HG03066 (cell line): ENCODE measurements at regions not wholly inside any gene's neighbourhood (a gene's known extent, or its start where the extent isn't known, plus 50 kb on each side); places are given as distances from the start of the nearest gene placed in this dataset.

ENCODE experiments used
- ATAC-seq: cut with Tn5 transposase; IDR thresholded peaks from one replicate; pipeline ENCODE4 v1.9.1; 2021; ENCODE audit warnings: low read depth; ENCODE audit not compliant: unreplicated experiment

DNA sequence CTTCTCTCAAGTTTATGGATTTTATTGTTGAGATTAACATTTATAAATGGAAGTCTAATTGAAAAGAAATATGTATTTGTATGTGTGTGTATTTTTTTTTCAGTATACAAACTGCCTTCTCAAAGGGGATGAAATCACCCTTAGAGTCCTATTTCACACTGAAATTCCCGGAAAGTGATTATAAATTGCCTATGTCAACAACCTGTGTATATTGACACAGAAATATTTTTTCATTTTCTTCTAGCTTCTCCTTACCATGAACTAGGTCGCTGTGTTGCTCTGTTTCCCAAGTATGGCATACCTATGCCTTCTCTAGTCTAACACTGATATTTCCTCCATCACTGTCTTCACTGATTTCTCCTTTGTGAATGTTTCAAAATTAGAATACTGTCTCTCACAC lies 444.0 kb upstream of the AZI2 start:
- ATAC-seq = no peak

DNA sequence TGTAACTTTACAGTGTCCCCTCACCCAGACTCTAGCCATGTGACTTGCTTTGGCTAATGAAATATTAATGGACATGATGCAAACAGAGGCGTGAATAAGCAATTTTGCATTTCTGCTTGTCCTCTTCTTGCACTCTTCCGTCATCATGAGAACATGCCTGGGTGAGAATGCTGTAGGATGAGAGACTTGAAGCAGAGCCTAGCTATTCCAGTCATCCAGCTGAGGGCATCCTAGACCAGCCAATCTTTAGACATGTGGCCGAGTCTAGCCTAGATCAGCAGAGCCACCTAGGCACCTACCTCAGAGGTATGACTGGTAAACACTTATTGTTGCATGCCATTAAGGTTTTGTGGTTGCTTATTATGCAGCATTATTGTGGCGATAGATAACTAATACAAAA lies 450.5 kb upstream of the AZI2 start:
- no peak for ATAC-seq

DNA sequence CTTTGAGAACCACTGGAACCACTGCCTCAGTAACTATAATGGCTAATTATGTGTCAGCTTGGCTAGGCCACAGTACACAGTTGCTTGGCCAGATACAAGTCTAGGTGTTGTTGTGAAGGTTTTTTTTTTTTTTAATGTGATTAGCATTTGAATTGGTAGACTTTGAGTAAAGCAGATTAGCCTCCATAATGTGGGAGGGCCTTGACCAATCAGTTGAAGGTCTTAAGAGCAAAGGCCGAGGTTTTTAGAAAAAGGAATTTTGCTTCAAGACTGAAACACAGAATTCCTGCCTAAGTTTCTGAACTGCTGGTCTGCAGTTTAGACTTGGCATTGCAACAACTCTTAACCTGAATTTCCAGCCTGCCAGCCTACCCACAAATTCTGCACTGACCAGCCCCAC lies 451.6 kb upstream of the AZI2 start:
- no peak for ATAC-seq

DNA sequence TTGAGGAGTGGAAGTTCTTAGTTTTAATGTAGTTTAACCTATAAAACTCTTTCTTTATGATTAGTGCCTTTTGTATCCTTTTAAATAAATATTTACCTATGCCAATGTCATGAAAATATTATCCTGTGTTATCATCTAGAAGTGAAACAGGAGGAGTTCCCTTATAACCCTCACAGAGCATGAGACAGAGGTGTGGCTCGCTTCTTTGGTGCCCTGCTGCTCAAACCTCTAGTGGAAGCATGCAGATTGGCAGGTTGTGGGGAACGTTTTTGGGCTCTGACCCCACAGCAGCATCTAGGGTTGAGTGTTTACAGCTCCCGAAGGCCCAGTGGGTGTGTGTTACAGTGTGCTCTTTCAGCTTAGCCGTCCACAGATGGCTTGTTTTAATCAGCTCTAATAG lies 459.4 kb upstream of the AZI2 start:
- ATAC-seq = no peak

DNA sequence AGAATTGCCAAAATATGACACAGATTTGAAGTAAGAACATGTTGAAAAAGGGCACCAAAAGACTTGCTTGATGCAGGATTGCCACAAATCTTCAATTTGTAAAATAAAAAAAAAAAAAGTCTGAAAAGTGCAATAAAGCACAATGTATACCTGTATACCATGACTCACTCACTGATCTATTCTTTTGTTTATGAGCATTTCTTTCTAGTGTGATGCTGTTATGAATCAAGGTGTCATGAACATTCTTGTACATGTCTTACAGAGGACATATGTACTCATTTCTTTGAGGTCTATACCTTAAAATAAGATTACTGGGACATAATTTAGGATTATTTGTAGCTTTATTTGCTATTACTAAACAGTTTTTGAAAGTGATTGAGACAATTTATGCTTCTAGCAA lies 464.9 kb upstream of the RBMS3 start:
- no peak for ATAC-seq

DNA sequence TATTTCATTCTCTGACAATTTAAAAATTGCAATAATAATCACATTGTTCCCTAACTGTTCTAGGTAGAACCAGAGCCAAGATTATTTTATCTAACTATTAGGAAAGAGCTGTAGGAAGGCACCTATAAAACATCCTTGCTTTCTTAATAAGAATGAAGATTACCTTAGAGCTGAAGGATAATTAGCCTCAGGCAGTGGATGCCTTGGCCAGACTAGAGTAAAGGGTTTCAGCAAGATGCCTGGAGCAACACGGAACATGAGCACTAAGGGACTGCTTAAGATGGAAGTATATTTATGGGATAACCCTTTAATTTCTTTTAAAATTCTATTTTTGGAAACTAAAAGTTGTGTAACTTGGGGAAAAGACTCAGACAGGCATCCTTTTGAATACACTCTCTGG lies 456.6 kb upstream of the RBMS3 start:
- ATAC-seq = no peak

DNA sequence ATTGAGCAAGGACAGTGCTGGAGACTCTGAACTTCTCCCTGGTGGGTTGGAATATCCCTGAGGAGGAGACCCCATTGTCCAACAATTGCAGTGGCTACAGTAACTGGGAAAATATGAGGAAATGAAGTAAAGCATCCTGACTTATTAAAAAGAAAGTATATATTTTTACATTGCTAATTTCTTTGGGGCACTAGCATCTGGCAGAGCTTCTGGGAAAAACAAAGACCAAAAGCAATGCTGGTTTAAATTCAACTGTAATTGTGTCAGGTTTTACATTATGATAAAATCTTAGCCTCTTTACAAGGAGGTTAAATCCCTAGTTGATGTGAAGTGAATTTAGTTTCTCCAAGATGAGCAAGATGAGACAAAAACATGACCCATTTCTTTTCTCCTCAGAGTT lies 454.0 kb upstream of the RBMS3 start:
- no peak for ATAC-seq

DNA sequence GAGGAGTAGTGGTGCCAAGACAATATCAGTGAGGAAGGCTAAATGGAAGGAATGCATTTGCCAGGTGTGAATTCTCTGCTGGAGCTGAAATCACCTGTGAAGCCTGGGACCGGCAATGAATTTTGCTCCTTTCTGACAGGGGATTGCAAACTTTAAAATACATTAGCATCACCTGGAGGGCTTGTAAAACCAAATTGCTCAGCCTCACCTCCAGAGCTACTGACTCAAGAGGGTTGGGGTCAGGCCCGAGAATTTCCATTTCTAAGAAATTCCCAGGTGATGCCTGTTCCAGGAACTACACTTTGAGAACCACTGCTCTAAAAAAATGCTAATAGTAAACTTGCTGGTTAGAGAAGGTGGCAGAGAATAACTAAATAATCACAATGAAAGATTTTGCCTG lies 445.6 kb upstream of the RBMS3 start:
- no peak for ATAC-seq

DNA sequence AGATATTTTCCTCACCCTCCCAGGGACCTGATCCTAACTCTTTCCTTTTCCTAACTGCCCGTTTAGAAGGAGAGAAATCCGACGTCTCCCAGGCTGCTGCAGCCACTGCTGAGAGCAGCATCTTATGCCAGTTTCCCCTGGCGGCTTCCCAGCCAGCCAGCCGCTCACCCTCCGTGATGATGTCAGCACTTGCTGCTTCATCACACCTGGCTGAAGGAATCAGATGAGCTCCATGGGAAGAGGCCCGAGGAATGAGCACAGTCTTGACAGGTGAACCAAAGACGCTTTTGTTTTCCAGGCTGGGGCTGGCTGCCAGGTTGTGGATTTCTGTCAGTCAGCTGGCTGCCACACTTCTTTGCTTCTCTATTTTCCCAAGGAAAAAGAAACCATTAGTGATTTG lies 445.1 kb upstream of the RBMS3 start:
- ATAC-seq = no peak

DNA sequence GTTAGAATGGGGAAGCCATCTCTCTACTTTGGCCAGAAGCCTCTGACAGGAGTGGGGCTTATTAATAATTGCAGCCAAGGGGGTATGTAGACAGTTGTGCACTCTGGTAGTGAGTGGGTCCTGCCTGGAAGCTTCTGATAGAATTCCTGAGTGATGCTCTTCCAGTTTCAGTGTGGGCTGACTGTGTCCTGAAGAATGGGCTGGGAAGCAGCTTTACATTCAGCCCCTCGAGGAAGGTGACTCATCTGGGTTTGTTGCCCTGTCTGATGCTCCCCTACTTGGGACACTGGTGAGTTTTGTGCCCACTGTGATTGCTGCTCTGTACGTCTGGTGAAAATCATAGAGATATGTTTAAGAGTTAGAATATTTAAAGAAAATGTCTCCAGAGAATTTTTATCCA lies 444.7 kb upstream of the RBMS3 start:
- no peak for ATAC-seq

DNA sequence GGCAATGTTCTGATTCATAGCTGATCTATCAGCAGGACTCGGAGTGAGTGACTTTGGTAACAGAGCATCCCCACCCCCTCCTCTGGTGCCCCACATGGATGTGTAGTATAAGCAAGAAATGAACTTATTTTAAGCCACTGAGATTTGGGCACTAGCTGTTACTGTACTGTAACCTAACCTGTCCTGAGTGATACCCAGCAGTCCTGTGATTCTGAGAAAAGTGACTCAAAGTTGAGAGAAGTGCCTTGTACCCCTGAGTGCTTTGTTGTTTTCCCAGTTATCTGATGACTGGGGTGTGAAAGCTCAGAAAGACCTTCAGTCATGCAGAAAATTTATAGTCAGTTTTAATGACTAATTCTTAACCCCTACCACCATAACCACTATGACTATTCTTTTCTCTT lies 439.9 kb upstream of the RBMS3 start:
- ATAC-seq = peak; percentile 57

DNA sequence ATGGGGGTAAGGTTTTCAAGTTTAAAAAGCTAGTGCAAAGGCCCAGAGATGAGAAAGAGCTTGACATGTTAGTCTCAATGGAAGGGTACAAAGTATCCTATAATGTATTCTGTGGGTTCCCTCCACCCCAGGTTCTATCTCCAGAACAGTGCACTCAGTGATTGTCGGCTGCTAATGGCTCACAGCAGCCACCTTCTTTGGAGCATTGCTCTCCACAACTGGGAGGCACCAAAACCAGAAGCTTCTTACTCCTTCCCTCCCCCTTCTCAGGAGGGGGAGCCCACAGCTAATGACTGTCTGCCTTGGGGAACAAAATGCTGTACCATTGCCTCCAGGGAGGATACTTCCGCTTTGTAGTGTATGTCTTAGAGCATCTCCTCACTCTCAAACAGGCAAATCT lies 439.4 kb upstream of the RBMS3 start:
- ATAC-seq = no peak

DNA sequence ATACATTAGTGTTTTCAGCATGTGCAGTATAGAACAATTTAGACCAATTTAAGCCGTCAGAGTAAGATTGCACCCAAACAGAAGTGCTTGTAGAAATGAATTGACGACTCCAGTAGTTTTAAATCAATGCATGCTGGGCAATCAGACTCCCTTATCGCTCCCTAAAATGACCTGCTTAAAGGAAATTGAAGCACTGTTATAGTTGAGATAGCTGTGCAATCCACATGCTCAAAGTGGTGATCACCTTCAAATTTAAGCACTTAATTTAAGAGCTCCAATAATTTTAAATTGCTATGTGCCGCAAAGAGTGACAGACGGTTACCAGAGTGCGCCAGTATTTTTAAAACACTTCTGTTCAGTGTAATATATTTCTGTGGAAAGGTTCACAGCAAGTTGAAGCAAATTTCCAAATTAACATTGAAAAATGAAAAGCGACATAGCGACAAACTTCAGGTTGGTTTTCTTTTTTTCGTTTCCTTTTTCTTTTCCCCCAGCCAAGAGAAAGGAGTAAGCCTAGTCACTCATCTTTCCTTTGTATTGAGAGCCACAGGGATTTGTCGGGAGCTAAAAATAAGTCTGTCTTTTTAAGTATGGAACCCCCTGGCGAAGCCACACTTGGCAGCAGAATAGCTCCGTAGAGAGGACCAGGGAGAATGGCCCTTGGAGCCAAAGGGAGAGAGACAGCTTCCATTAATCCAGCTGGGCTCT lies 436.4 kb upstream of the RBMS3 start:
- ATAC-seq = no peak

DNA sequence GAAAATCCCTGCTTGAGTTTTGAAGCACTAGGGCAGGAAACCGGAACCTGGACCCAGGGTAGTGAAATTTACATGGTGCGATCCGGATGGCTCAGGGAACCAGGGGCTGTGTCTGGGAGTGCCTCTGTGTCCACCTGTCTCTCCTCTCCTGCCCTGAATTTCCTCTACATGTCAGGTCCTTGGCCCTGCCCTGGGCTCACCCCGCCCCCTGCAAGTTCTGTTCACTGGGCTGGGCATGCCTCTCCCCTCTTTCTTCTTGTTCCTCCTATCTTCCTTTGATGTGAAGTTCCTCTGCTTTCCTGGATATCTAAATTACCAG lies 435.9 kb upstream of the RBMS3 start:
- ATAC-seq = no peak

DNA sequence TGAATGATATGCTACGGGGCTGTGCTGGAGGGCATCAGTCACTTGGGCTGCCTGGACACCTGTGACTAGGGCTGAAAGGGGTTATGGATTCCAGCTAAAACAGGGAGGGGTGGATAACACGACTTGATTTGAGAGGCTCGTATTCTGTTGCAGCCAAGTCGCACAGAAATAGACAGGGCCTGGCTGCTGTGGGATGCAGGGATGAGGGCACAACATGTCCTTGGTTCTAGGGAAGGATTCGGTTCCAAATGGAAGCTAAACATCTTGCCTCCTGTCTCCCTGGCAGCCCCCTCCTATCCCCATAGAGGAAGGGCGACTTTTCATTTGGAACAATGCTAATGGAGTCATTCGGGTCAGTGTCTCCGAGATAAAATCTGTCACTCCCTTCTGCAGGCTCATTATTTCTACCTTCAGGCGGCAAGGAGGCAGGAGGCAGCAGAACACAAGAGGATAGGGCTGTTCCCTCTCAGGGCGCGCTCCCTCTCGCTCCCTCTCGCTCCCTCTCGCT lies 433.8 kb upstream of the RBMS3 start:
- ATAC-seq = no peak

DNA sequence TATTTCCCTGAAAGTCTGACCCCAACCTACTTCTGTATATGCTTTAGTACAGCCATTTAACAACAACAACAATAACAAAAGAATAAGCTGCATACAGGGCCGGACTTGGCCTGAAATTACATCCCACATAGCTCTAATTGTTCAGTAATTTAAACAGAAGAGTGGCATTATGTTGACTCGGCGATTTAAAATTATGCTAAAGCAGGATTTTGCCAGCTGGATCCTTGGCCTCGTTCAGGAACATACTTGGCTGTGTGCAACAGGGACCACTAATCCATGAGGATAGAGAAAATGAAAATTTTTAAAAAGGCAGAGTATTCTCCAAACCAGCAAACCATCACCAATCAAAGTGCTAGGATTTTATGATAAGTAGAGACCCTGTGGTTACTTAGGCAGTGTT lies 433.1 kb upstream of the RBMS3 start:
- no peak for ATAC-seq

DNA sequence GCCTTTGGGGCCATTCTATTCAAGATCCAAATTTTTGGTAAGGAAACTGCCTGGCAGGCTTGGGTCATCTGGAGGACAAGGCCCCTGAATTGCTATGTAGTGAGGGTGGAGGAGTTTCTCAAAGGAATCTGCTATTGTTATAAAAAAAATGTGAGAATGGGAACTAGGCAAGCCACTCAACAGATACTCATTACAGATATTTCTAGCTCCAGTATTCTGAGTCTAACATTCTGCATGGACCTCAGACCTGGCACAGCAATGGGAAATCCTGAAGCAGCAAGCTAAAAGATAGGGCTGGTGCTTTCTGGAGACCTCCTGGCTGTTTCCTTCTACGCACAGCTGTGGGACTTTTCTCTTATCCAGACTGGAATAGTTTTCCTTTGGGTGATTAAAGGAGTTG lies 430.7 kb upstream of the RBMS3 start:
- no peak for ATAC-seq

DNA sequence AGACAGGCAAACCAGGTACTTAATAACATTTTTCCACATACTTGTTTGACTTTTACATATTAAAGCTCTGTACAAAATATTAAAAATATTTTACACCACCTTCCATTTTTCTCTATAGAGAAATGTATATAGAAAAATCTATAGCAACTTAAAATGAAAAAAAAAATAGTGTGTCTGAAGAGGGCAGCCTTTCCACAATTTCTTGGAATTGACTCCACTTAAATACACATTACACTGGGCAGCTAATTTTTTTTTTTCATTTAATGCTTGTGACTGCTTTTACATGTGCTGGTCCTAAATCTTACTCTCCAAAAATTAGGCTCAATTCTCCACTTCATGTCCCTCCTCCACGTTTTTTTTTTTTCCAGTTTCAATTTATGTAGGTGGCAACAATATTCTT lies 427.0 kb upstream of the RBMS3 start:
- ATAC-seq = no peak

DNA sequence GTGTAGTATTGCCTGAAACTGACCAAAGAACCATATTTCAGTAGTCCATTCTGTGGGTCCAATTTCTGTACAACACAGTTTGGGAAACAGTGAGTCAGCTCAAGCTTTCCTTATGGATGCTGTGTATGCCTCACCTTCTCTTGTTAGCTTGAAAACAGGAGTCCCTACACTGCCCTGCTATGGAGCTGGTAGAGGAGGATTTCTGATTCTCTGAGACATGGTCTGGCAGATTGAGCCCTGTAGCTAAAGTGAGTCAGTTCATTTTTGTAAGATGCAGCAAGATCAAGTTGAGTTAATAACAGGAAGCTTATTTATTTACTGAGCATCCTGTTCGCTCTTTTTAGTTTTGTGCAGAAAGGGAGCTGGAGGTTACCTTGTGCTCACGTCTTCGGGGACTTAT lies 424.1 kb upstream of the RBMS3 start:
- ATAC-seq = no peak

DNA sequence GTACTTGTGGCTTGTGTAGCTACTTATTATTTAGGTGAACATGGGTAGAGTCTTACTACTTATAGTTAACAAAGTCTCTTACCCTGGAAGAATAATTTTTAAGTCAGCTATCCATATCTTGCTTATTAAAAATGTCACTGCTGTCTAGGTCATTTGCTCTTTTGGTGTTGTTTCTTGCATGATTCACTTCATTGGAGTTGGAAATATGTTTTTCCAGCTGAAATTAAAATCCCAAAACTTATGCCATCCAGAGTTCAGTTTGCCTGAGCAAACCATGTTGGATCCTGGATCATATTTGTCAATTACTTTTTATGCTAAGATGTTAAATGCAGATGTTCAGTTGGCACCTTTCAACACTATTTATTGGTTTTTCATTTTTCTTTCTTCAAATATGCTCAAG lies 421.0 kb upstream of the RBMS3 start:
- no peak for ATAC-seq

DNA sequence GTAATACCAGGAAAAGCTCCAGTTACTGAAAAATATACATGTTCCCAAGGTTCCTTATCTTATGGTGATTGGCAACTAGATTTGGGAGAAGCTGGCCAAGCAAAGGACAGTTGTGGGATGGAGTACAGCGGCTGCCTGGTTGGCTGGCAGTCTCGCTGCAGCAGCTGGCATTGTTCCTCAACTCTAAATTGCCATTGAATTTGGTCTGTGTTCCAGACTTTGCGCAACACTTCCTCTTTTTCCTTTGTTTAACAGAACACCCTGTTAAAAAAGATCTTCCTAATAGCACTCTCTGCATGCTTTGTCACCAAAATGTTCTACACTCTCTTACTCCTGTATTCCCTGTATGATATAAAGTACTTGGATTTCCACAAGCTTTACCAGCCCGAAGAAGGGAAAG lies 420.6 kb upstream of the RBMS3 start:
- no peak for ATAC-seq

DNA sequence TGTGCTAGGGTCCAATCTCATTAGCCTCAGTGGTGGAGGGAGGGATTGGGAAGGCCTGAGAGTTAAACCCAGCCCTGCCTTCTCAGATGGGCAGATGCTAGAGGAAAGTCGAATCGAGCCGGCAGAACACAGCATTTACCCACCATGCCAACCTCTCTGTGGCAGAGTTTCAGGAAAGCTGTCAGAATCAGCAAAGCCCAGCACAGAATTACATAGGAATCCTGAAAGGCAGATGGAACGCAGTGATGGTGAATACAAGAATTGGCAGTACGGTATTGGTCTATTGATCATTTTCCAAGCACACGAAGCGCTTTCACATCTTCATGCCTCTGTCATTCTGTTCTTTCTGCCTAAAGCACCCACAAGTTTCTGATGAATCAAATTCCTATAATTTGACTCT lies 417.7 kb upstream of the RBMS3 start:
- ATAC-seq = no peak

DNA sequence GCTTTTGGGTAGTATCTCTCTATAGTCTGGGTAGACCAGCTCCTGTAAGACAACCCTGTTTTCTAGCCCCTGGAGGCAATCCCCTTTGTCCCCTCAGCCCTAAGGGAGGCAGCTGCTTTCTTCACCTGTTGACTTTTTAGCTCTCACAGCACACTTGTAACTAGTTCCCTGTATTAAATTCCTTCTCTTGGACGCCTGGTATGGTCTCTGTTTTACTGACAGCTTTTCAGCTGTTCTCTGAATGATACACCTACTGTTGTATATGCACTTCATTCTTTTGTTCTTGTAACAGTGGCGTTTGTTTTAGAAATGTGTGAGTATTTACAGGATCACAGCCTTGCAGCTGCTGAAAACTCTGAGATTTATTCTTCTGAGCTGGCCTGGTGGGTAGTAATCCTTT lies 413.0 kb upstream of the RBMS3 start:
- ATAC-seq = no peak
